NT2/D1 (cell line): ENCODE measurements at regions not wholly inside any gene's neighbourhood (a gene's known extent, or its start where the extent isn't known, plus 50 kb on each side); places are given as distances from the start of the nearest gene placed in this dataset.

ENCODE experiments used
- DNase-seq: peaks from one replicate; pipeline ENCODE4 v3.0.0-alpha.2; 2011; ENCODE audit warnings: low read depth, low spot score
- H3K27me3 ChIP-seq: 2 replicates; pipeline ENCODE4 v1.6.0; 2011; ENCODE audit warnings: mild to moderate bottlenecking; ENCODE audit not compliant: insufficient read length, insufficient read depth
- H3K36me3 ChIP-seq: 2 replicates; pipeline ENCODE4 v1.6.1; 2011; ENCODE audit warnings: mild to moderate bottlenecking, low read length, mixed read lengths; ENCODE audit not compliant: insufficient read depth, insufficient read length
- H3K4me1 ChIP-seq: 2 replicates; pipeline ENCODE4 v1.5.1; 2011; ENCODE audit not compliant: insufficient read depth, insufficient read length
- H3K4me3 ChIP-seq: 2 replicates; pipeline ENCODE4 v1.5.1; 2011; ENCODE audit warnings: low read depth; ENCODE audit not compliant: insufficient read length
- H3K9ac ChIP-seq: 2 replicates; pipeline ENCODE4 v1.6.0; 2011; ENCODE audit warnings: low read depth; ENCODE audit not compliant: insufficient read length
- H3K9me3 ChIP-seq: 2 replicates; pipeline ENCODE4 v1.5.1; 2011; ENCODE audit warnings: mild to moderate bottlenecking, low read length; ENCODE audit not compliant: insufficient read depth
- SUZ12 ChIP-seq: IDR thresholded peaks from 2 replicates; pipeline ENCODE4 v1.6.1; 2011; ENCODE audit not compliant: insufficient read length, insufficient read depth; ENCODE audit errors: extremely low read depth
- YY1 ChIP-seq: IDR thresholded peaks from 2 replicates; pipeline ENCODE4 v1.6.1; 2011; ENCODE audit not compliant: insufficient read length, insufficient read depth
- ZNF274 ChIP-seq: IDR thresholded peaks from 2 replicates; pipeline ENCODE4 v1.6.1; 2011; ENCODE audit warnings: mild to moderate bottlenecking, low read depth, low read length

DNA sequence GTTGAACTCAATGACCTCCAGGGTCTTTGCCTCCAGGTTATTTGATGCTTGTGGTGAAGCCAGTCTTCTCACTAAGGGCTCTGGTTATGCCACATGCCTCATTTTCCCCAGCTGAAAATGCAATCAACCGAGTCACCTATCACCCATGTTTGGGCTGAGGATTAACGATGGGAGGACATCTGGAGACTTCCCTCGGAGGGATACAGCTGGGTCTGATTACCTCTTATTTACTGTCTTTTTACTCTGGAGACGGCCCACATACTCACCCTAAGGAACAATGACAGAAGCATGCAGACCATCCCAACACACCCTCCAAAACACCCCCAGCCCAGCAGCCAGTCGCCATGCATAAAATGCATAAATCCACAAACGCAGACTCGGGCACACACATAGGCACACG is 187.4 kb downstream of the OPA1 start:
- Histone ChIP-seq H3K27me3 (peaks cover 31% of the 10 kb centered on the region), H3K4me3 (no peak overlapping the region), H3K9me3 (no peaks in the 10 kb centered on the region), H3K4me1 (peaks cover 18% of the 10 kb centered on the region), H3K36me3 (no peaks in the 10 kb centered on the region), H3K9ac (no peak overlapping the region)
- no peak for TF ChIP-seq YY1
- TF ChIP-seq ZNF274 = no peak
- no peak for TF ChIP-seq SUZ12
- no peak for DNase-seq

DNA sequence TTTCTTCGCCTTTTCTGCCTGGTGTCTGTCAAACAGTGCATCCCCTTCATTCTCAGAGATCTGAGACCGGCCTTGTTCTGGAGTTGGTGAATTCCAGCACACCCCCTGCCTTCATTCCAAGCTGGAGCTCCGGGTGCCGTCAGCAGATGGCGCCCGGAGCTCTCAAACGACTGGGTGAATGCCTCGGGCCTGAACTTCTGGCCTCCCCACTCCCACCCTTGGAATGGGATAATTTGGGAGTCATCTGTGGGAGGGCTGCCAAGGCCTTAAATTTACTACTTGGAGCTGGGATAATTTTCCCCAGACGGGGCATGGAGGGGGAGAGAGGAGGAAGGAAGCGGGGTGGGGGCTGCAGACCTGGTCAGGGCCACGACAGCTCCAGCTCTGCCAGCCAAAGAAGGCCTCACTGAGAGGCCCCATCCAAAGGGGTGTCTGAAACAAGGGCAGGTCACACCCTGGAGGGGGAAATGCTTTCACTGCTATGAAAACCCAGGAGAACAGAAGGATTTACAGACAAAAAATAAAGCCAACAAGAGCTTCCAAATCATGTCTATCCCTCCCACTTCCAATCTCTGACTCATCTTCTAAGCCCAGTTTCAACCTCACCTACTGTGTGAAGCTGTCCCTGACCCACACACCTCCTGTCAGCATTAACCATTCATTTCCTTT is 187.9 kb downstream of the OPA1 start:
- DNase-seq = peak; percentile 74
- H3K4me3 ChIP-seq = no peak overlapping the region
- H3K9me3 ChIP-seq = no peaks in the 10 kb centered on the region
- H3K36me3 ChIP-seq = no peaks in the 10 kb centered on the region
- no peak overlapping the region for H3K9ac ChIP-seq
- H3K4me1 ChIP-seq = peaks cover 18% of the 10 kb centered on the region
- TF ChIP-seq YY1 (no peak), SUZ12 (no peak), ZNF274 (no peak)
- peaks cover 34% of the 10 kb centered on the region for H3K27me3 ChIP-seq

- H3K4me1 ChIP-seq = peaks cover 18% of the 10 kb centered on the region
- peaks cover 41% of the 10 kb centered on the region for H3K27me3 ChIP-seq
- DNase-seq = no peak
- no peaks in the 10 kb centered on the region for H3K9me3 ChIP-seq
- H3K9ac ChIP-seq = no peak overlapping the region
- H3K36me3 ChIP-seq = no peaks in the 10 kb centered on the region
- TF ChIP-seq ZNF274 = no peak
- H3K4me3 ChIP-seq = no peak overlapping the region
These were observed 189.3 kb downstream of the OPA1 start for GRCh38 chr3:193782276-193782647.

GRCh38 chr3:193782747-193783146 is 189.7 kb downstream of the OPA1 start:
- peaks cover 15% of the 10 kb centered on the region for H3K4me1 ChIP-seq
- no peak for TF ChIP-seq SUZ12
- TF ChIP-seq YY1 = no peak
- no peak for TF ChIP-seq ZNF274
- DNase-seq = no peak
- no peaks in the 10 kb centered on the region for H3K36me3 ChIP-seq
- peaks cover 46% of the 10 kb centered on the region for H3K27me3 ChIP-seq
- H3K4me3 ChIP-seq = no peak overlapping the region
- no peak overlapping the region for H3K9ac ChIP-seq
- no peaks in the 10 kb centered on the region for H3K9me3 ChIP-seq

GRCh38 chr3:193783166-193783896 is 190.3 kb downstream of the OPA1 start:
- Histone ChIP-seq H3K36me3 (no peaks in the 10 kb centered on the region), H3K4me1 (peaks cover 15% of the 10 kb centered on the region), H3K27me3 (peaks cover 50% of the 10 kb centered on the region), H3K9ac (no peak overlapping the region), H3K4me3 (no peak overlapping the region), H3K9me3 (no peaks in the 10 kb centered on the region)
- TF ChIP-seq YY1 = no peak
- TF ChIP-seq SUZ12 = no peak
- TF ChIP-seq ZNF274 = no peak
- no peak for DNase-seq

DNA sequence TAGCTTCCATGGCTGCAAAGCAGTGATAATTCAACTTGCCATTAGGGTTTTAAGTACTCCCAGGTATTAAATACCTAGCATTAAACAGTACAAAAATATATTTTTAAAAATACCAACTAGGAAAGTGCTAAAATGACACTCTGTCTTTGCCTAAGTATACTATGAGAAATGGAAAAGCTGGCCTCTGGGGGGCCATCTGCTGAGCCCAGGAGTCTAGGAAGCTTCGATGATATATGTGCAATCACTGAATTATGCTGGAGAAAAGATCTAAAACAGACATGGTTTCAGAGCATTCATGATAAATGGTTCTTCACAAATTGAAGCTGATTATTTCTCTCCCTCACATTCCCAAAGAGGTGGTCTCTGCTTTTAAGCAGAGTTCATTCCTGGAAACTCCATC is 191.8 kb downstream of the OPA1 start:
- DNase-seq = no peak
- Histone ChIP-seq H3K9ac (no peak overlapping the region), H3K4me3 (no peak overlapping the region), H3K27me3 (peaks cover 48% of the 10 kb centered on the region), H3K4me1 (peaks cover 20% of the 10 kb centered on the region), H3K9me3 (no peaks in the 10 kb centered on the region), H3K36me3 (no peaks in the 10 kb centered on the region)
- TF ChIP-seq ZNF274 (no peak), YY1 (no peak), SUZ12 (no peak)

DNA sequence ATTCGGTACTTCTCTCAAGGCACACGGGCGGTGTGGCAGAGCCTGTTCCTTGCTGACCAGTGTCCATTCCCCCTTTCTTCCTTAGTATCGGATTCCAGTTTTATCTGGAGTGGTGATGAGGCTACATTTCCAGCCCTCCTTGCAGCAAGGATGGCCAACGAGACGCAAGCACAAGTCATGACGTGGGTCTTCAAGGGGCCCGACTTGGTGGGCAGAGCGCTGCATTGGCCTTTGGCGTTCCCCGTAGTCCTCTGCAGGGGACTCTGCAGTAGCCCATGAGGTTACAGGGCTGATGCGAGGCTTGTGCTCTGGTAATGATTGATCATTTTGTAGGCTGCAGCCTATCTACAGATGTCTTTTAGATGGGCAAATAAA is 194.5 kb downstream of the OPA1 start:
- Histone ChIP-seq H3K4me3 (no peak overlapping the region), H3K4me1 (peaks cover 14% of the 10 kb centered on the region), H3K9ac (no peak overlapping the region), H3K27me3 (peaks cover 56% of the 10 kb centered on the region), H3K36me3 (no peaks in the 10 kb centered on the region), H3K9me3 (no peaks in the 10 kb centered on the region)
- DNase-seq = no peak
- TF ChIP-seq YY1 = no peak
- TF ChIP-seq SUZ12 = no peak
- TF ChIP-seq ZNF274 = no peak
